Hindlimb muscle (tissue), 1 donor: ENCODE measurements at regions not wholly inside any gene's neighbourhood (a gene's known extent, or its start where the extent isn't known, plus 50 kb on each side); places are given as distances from the start of the nearest gene placed in this dataset.

Experiments
- DNase-seq: peaks from one replicate; pipeline ENCODE4 v3.0.0-alpha.2; 2013

DNA sequence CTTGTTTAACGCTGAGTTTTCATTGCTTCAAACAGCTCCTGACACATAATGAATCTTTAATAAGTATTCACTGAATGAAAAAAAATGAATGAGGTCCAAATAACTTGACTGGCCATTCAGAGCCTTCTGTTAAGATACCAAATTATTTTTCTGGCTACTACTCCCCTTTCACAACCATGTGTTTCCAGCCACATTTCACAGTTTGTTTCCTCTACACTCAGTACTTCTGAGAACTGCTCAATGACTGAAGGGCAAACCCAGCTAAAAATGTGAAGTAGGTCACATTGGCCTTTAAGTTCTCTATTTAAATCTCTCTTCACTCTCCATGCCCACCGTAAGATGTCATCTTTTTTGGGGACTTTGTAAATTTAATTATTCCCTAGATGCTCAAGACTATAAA is 78.4 kb upstream of the KRR1 start:
- no peak for DNase-seq

- DNase-seq = no peak
These were observed 76.1 kb upstream of the KRR1 start for GRCh38 chr12:75587340-75588106.

GRCh38 chr12:75585330-75585729 is 73.9 kb upstream of the KRR1 start:
- DNase-seq = no peak

DNA sequence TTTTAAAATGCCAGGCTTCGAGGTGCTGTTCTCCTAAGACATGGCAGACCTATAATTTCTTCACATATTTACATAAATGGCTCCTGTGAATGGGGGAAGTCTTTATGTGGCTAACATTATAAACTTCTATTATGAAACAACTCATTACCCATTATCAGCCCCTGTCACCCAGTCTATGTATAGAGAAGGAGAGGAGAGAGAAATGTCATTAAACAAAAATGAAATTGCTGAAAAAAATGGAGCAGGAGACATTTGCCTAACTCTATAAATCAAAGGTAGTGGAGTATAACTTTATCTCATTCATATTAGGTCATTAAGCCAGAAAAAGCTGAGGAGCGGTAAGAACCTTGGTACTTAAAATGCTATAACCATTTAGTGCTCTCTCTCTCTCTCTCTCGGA is 71.9 kb upstream of the KRR1 start:
- no peak for DNase-seq

DNA sequence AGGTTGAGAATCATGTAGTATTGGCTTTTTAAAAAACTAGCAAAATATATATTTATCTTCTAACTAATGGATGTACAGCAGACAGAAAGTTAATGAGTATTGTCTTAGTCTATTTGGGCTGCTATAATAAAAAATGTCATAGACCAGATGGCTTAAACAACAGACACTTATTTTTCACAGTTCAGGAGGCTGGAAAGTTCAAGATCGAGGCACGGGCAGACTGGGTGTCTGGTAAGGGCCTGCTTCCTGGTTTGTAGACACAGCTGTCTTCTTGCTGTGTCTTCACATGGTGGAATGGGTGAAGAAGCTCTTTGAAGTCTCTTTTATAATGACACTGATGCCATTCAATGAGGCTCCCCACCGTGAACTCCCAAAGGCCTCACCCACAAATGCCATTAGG is 70.1 kb upstream of the KRR1 start:
- DNase-seq = no peak

- DNase-seq = no peak
These were observed 68.1 kb upstream of the KRR1 start for GRCh38 chr12:75579552-75579951.

DNA sequence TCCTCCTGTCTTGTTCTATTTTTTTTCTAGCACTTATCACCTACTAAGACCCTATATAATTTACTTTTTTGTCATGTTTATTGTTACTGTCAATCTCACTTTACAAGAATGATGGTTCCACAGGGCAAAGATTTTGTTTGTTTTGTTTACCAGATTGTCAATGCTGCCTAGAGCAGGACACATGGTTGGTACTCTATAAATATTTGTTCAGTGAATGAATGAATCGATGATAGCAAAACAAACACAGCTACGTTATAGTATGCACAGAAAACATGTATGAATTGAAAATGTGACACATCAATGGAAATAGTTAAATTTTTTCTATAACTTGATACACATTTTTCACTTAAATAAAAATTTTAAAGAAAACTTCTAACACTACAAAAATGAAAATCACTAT is 67.1 kb upstream of the KRR1 start:
- DNase-seq = no peak

GRCh38 chr12:75577812-75578211 is 66.4 kb upstream of the KRR1 start:
- no peak for DNase-seq

DNA sequence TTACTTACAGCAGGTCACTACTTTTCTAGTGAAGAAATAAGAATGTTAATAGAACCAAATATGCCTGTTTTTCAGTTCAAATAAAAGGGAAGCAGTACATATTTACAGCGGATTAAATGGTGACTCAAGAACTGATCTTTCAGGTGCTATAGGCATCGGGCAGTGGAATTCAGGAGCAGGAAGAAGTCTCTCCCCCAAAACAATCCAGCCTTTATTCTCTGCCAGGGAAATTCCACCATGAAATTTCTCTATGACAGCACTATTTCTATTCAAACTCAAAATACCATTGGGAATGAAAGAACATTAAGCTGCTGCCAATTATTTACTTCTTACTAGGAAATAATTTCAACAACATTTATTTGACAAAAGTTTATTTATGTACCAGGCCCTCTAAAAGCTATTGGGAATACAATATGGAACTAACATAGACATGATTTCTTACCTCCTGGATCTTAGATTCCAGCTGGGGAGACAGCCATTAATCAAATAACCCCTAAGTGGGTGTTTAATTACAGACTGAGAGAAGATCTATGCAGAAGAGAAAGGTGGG is 60.3 kb upstream of the KRR1 start:
- no peak for DNase-seq

DNA sequence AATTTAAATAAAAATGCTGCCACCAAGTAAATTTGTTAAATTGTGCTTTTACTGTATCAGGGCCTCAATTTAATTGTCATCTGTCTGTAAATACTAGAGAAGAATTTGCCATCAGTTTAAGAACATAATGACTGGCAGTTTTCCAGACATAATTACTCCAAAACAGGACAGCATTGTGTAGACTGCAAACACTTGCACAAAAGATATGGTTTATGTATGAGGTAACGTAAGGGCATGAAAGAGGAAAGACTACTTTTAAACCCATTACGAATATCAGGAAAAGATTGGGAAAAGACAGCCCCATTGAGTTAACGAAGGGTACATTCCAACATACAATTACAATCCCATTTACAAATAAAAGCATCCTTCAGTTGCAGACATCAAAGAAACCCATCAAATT is 59.8 kb upstream of the KRR1 start:
- no peak for DNase-seq

DNA sequence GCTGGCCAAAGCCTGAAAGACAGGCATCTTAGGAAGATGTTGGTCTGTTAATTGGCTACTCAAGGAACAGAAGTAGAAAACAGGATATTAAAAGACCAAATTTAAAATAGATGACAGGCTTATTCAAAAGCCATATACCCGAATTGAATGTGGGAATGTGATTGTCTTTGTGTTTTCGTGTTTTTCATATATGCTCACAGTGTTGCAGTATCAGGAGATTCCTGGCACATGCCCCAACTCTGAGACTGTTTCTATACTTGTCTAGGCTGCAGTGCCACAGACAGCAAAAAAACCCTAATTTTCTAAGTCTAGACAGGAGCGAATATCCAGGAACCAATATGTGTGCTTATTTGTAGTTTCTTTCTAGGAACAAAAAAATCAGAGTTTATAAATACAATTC is 57.4 kb upstream of the KRR1 start:
- no peak for DNase-seq

DNA sequence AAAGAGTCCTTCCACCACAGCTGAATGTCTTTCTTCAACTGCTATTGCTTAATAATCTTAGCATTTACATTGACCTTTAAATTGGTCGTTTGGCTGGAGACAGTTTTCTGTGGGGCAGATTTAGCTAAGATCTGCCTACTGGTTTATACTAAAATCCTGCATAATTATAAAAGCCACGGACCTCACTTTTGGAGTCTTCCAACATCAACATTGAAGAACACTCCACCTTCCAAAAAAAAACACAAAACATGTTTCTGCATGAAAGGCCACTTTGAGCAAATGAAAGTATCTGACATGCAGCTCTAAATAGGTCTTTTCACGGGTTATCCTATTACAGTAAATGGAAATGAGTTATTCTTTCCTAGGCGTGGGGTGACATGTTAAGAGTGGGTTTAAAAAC is 57.0 kb upstream of the KRR1 start:
- no peak for DNase-seq

DNA sequence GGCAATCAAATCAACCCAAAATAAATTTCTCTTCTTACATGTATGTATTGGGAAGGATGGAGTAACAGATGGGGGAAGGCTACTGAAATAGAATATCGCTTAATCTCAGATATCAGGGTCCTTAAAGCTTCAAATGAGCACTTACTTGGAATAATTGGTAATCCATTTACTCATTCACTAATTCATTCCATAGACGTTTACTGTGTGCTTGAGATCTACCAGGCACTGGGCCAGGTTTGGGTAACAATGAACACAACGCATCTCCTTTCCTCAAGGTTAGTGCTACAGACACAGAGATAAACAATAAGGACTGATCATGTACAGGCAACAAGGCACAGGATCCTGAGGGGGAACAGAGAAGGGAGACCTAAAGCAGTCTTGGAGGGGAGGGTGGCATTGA is 54.4 kb upstream of the KRR1 start:
- DNase-seq = no peak

DNA sequence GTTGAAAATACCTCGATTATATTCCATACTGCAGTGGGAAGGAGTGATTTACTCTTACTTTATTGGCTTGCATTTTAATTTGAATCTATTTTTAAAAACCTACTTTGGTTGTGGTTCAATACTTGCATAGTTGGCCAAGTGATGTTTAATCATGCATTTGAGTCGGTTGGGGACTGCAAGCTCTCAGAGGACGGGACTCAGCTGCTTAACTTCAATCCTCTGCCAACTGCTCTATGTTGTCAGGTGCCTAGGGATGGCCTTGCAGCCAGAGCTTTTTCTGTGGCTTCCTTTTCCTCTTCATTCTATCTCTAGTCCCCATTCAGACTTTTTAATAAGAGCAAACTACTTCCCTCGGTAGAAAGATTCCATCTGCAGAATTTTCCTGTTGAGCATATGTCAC is 53.4 kb upstream of the KRR1 start:
- DNase-seq = no peak

DNA sequence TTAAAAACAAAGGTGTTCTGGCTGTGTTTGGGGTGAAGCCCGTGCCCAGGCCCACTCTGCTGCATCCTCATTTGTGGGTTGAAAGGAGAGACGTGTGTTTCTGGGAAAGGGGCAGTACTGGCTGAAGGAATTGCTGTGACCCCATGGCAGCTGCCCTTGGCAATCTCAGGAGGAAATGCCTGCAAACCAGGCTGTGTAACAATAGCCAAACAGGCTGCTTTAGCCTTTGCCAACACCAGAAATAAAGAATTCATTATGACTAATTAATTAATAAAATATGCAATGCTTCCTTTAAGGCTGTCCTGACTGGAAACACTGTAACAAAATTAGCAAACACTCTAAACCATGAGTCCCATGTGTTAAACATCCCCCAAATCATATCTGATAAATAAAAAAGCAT is 53.0 kb upstream of the KRR1 start:
- no peak for DNase-seq

DNA sequence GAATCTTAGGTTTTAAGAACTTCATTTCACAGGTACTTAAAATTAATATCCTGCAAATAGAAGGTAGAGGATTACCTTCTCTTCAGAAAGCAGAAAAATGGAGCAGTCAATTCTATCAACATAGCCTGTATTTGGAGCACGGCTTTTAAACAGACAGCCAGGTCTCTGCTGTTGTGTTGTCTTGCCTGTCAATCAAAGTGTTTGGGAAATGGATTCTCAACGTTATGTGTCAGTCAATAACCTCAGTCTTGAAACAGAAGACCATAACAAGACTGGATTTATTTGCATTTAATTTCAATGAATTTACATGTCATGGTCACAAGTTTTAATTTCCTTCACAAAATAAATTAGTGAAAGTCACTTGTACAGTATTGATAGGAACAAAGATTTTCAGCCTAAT is 51.9 kb upstream of the KRR1 start:
- DNase-seq = no peak

- DNase-seq = no peak
These were observed 50.5 kb upstream of the KRR1 start for GRCh38 chr12:75561921-75562320.
